Endothelial cell of umbilical vein (primary cell): ENCODE measurements at regions not wholly inside any gene's neighbourhood (a gene's known extent, or its start where the extent isn't known, plus 50 kb on each side); places are given as distances from the start of the nearest gene placed in this dataset.

Source experiments
- TF ChIP-seq, protein P1 (sequence below), 2 donors: IDR thresholded peaks; 1 replicate in 1 of 2; 2 replicates in 1 of 2; pipeline ENCODE4 v1.5.1; 2011; ENCODE audit warnings: low read length in 2 of 2, mild to moderate bottlenecking in 2 of 2, moderate library complexity in 2 of 2, control low read depth in 1 of 2, inconsistent platforms in 1 of 2, low read depth in 1 of 2; ENCODE audit not compliant: insufficient read depth in 1 of 2; ENCODE audit errors: extremely low read depth in 1 of 2
- TF ChIP-seq, protein P2 (sequence below): IDR thresholded peaks from 2 replicates; pipeline ENCODE4 v1.6.1; 2011; ENCODE audit not compliant: insufficient read depth, insufficient read length

GRCh38 chr12:124455336-124455735, 112.1 kb downstream of the NCOR2 start:
- TF ChIP-seq, protein P1, sequence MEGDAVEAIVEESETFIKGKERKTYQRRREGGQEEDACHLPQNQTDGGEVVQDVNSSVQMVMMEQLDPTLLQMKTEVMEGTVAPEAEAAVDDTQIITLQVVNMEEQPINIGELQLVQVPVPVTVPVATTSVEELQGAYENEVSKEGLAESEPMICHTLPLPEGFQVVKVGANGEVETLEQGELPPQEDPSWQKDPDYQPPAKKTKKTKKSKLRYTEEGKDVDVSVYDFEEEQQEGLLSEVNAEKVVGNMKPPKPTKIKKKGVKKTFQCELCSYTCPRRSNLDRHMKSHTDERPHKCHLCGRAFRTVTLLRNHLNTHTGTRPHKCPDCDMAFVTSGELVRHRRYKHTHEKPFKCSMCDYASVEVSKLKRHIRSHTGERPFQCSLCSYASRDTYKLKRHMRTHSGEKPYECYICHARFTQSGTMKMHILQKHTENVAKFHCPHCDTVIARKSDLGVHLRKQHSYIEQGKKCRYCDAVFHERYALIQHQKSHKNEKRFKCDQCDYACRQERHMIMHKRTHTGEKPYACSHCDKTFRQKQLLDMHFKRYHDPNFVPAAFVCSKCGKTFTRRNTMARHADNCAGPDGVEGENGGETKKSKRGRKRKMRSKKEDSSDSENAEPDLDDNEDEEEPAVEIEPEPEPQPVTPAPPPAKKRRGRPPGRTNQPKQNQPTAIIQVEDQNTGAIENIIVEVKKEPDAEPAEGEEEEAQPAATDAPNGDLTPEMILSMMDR (IDR thresholded peaks at IDR 0.05; ENCODE audit: extremely low read depth in 1 of 2, insufficient read depth in 1 of 2, low read depth in 1 of 2, low read length in 2 of 2): no peak
- TF ChIP-seq, protein P2, sequence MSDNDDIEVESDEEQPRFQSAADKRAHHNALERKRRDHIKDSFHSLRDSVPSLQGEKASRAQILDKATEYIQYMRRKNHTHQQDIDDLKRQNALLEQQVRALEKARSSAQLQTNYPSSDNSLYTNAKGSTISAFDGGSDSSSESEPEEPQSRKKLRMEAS: no peak
